AG09319 (cell line): ENCODE measurements at regions not wholly inside any gene's neighbourhood (a gene's known extent, or its start where the extent isn't known, plus 50 kb on each side); places are given as distances from the start of the nearest gene placed in this dataset.

Experiments
- DNase-seq: peaks from one replicate; pipeline ENCODE4 v3.0.0-alpha.2; 2010; ENCODE audit warnings: low read depth; ENCODE audit errors: extremely low read depth
- TF ChIP-seq, protein P1 (sequence below): IDR thresholded peaks from 2 replicates; pipeline ENCODE4 v1.5.1; 2011; ENCODE audit warnings: low read depth, mild to moderate bottlenecking, inconsistent platforms, low read length, moderate library complexity

- TF ChIP-seq, protein P1, sequence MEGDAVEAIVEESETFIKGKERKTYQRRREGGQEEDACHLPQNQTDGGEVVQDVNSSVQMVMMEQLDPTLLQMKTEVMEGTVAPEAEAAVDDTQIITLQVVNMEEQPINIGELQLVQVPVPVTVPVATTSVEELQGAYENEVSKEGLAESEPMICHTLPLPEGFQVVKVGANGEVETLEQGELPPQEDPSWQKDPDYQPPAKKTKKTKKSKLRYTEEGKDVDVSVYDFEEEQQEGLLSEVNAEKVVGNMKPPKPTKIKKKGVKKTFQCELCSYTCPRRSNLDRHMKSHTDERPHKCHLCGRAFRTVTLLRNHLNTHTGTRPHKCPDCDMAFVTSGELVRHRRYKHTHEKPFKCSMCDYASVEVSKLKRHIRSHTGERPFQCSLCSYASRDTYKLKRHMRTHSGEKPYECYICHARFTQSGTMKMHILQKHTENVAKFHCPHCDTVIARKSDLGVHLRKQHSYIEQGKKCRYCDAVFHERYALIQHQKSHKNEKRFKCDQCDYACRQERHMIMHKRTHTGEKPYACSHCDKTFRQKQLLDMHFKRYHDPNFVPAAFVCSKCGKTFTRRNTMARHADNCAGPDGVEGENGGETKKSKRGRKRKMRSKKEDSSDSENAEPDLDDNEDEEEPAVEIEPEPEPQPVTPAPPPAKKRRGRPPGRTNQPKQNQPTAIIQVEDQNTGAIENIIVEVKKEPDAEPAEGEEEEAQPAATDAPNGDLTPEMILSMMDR: no peak
- no peak for DNase-seq
These were observed 178.1 kb downstream of the RNF144B start for GRCh38 chr6:18565231-18565630.

DNA sequence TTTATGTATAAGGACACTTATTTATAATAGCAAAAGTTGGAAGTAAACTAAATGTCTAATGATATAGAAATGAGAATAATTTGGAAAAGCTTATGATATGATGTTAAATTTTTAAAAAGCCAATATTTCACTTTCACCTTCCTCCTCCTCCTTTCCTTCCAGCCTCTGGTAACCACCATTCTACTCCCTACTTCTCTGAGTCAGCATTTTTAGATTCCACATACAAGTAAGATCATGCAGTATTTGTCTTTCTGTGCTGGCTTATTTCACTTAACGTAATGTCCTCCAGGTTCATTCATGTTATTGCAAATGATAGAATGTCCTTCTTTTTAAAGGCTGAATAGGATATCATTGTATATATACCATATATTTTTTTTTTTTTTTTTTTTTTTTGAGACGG is 180.2 kb downstream of the RNF144B start:
- no peak for DNase-seq
- TF ChIP-seq, protein P1: no peak

DNA sequence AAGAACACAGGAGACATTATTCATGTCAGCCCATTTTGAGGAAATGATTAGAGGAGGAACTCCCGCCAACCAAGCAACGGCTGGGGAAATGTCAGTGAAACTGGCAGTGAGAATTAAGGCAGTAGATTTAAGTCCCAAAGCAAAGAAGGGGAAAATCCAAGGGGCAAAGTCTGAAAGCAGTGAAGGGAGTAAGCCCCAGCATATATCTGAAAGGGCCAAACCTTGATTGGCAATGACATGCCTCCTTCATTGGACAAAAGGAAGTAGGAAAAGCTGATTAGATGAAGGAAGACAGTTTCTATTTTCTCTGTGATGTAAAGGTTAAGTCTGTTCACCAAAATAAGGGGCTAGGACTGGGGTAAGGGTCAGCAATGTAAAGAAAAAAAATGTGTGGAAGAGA is 190.3 kb downstream of the RNF144B start:
- DNase-seq: no peak
- TF ChIP-seq, protein P1: no peak

- DNase-seq: no peak
- TF ChIP-seq, protein P1: no peak
These were observed 192.0 kb downstream of the RNF144B start for GRCh38 chr6:18579166-18579565.

- no peak for DNase-seq
- TF ChIP-seq, protein P1: no peak
These were observed 192.7 kb downstream of the RNF144B start for GRCh38 chr6:18579869-18580268.

DNA sequence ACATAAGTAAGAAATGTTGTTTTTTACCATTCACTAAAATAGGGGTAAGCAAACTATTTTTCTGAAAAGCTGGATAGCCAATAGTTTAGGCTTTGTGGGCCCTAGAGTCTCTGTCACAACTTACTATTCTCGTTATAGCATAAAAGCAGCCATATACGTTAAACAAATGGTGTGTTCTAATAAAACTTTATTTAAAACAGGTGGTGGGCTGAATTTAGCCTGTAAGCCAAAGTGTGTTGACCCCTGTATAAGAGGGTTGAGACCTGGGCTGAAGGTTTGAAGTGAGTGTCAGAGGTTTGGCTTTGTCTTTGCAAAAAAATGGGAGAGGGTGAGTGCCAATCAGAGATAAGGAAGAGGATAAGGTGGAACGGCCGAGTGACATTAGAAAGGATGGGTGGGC is 197.2 kb downstream of the RNF144B start:
- TF ChIP-seq, protein P1: no peak
- DNase-seq: no peak

DNA sequence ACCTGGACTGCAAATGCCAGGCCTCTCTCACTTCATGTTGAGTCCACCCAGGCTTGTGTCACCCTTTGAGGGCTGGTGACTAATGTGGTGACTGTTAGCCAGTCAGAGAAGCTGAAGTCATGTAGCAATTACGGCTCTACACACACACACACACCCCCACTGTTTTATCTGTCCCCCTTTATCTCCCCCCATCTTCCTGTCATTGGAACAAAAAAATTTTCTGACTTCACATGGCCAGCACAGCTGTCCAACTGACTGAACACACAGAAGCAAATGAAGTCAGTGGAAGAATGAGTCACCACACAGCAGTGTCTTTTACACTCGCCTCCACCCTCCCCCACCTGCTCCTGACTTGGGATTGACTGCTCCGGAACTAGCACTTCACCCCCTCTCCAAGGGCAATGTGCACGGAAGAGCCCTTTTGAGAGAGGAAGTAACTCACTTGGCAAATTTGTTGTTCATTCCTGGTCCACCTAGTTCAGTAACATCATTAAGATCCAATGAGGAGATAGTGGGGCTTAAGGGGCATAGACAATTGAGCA is 198.0 kb downstream of the RNF144B start:
- TF ChIP-seq, protein P1: no peak
- peak; percentile 4 for DNase-seq
